ENCODE measurements at regions not wholly inside any gene's neighbourhood (a gene's known extent, or its start where the extent isn't known, plus 50 kb on each side); places are given as distances from the start of the nearest gene placed in this dataset.

GRCh38 chr16:65771707-65772106, 594.8 kb upstream of the CDH5 start:
- no peak overlapping the region for H3K4me3 ChIP-seq (ENCODE audit: low read depth, low read length)
- TF ChIP-seq CTCF (IDR thresholded peaks at IDR 0.05; ENCODE audit: low read depth, low read length, missing control alignments) = no peak
- in situ Hi-C loops (cut with HindIII; ENCODE audit: low sequenced_read_pairs) = no loop called here
- DNase-seq (ENCODE audit: low read depth) = no peak

DNA sequence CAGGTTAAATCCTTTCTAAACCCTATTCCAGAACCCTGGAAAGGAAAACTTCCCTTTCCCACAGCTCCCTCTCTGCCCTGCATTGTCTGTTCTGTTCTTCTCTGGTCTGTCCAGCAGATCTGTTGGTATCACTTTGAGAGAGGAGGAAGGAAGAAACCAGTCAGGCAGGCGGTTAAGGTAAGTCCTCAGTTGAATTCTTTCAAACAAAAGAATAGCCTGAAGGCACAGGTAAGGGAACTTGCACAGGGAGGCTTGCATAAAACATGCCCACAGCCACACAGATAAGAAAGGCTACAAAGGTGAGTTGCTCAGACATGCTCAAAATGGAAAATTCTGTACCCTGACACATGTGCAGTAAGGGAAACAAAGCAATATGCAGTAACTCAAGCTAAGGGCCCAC, 595.7 kb upstream of the CDH5 start:
- no peak for TF ChIP-seq CTCF (IDR thresholded peaks at IDR 0.05; ENCODE audit: low read depth, low read length, missing control alignments)
- in situ Hi-C loops (cut with HindIII; ENCODE audit: low sequenced_read_pairs) = no loop called here
- DNase-seq (ENCODE audit: low read depth) = no peak
- H3K4me3 ChIP-seq (ENCODE audit: low read depth, low read length) = no peak overlapping the region

DNA sequence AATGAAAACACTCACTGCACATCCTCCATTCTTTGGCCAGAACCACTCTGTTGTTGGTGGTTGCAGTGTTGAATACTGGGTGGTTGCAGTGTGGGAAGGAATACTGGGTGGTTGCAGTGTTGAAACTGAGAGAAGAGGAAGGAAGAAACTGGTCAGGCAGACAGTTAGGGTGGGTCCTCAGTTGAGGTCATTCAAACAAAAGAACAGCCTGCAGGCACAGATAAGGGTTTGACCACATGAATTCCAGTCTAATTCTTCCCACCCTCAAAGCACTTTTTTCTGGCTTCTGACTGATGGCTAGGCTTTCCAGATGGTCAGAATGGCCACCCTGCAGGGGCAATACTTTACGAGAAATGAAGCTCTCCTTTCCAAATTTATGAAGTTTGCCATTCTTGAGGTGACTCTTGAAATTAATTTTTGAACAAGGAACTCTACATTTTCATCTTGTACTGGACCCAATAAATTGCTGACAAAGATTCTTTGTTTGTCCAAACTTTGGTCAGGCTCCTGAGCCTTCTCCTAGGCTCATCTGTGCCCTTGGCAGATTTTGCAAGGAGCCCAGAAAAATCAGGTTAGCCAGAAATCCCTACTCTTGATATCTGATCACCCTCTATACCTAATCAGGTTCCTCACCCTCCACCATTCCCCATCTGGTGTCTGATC, 596.6 kb upstream of the CDH5 start:
- in situ Hi-C loops (cut with HindIII; ENCODE audit: low sequenced_read_pairs) = no loop called here
- DNase-seq (ENCODE audit: low read depth) = no peak
- no peak for TF ChIP-seq CTCF (IDR thresholded peaks at IDR 0.05; ENCODE audit: low read depth, low read length, missing control alignments)
- no peak overlapping the region for H3K4me3 ChIP-seq (ENCODE audit: low read depth, low read length)

GRCh38 chr16:65769055-65769465, 597.4 kb upstream of the CDH5 start:
- in situ Hi-C loops (cut with HindIII; ENCODE audit: low sequenced_read_pairs) = no loop called here
- no peak overlapping the region for H3K4me3 ChIP-seq (ENCODE audit: low read depth, low read length)
- no peak for DNase-seq (ENCODE audit: low read depth)
- TF ChIP-seq CTCF (IDR thresholded peaks at IDR 0.05; ENCODE audit: low read depth, low read length, missing control alignments) = no peak

DNA sequence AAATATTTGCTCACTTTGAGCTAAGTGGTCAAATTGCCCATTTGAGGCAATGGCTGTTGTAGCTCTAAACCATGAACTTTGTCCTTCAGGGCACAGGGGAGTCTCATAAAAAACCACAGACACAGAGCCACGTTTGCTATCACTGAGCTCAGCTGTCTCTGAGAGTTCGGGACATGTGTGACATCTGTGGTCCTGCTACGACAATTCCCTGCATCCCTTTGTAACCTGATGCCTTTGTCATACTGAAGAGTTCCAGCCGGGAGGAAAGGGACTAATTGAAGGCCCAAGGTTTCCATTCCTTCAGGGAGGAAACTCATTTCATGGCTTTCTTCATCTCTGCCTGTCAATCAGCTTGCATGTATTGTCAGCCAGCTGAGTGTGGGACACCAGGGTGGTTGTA, 599.4 kb upstream of the CDH5 start:
- TF ChIP-seq CTCF (IDR thresholded peaks at IDR 0.05; ENCODE audit: low read depth, low read length, missing control alignments) = no peak
- in situ Hi-C loops (cut with HindIII; ENCODE audit: low sequenced_read_pairs) = no loop called here
- no peak for DNase-seq (ENCODE audit: low read depth)
- H3K4me3 ChIP-seq (ENCODE audit: low read depth, low read length) = no peak overlapping the region

DNA sequence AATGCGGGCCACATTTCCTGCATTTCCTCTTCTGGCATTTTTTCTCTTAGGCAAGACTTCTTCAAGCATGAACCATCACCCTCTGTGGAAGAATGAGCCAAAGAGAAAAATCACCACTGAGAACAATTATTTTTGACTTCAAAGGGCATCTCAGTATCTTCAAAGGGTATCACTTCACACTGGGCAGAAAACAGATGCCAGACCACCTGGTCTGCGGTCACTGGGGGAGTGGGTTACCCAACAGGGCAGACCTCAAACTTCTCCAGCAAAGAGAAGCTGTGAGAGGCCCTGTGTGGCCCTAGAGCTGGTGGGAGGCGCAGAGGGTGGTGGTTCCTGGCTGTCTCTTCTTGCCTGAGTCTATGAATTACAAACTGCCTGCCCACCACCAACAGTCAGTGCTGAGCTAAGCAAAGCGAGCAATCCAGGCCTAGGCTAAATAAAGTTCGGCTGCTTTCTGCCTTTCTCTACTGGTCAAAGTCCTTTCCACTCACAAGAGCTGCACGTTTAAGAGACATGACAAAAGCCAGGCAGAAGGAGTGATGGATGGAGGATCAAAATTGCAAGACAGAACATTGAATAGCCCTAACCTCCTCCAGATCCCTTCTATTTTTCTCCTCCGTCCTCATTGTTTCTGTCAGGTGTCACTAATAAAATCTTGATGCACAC, 602.7 kb upstream of the CDH5 start:
- TF ChIP-seq CTCF (IDR thresholded peaks at IDR 0.05; ENCODE audit: low read depth, low read length, missing control alignments) = no peak
- DNase-seq (ENCODE audit: low read depth) = no peak
- in situ Hi-C loops (cut with HindIII; ENCODE audit: low sequenced_read_pairs) = no loop called here
- H3K4me3 ChIP-seq (ENCODE audit: low read depth, low read length) = no peak overlapping the region

All from astrocyte of the cerebellum (primary cell).